ENCODE measurements at regions not wholly inside any gene's neighbourhood (a gene's known extent, or its start where the extent isn't known, plus 50 kb on each side); places are given as distances from the start of the nearest gene placed in this dataset.

DNA sequence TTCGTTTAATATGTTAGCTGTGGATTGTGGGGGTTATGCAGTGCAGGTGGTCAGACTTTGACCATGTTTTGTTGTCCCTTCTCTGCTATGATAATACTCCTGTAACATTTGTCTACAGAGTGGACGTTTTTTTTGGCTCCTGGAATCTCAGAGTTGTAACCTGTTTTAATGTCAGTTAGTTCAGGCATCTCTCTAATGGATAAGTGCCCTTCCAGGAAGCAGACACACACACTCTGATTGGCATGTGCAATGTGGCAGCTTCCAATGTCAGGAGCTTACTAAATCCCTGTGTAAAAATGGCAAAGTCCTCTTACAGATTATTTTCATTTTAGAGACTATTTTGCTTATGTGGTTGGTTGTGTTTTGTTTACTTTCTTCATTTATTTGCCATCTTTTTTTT lies 222.2 kb upstream of the ARPP21 start:
- TF ChIP-seq CREB1 (CRISPR knock-in tag; IDR thresholded peaks at IDR 0.05; ENCODE audit: low read depth): no peak
- TF ChIP-seq, protein P1, sequence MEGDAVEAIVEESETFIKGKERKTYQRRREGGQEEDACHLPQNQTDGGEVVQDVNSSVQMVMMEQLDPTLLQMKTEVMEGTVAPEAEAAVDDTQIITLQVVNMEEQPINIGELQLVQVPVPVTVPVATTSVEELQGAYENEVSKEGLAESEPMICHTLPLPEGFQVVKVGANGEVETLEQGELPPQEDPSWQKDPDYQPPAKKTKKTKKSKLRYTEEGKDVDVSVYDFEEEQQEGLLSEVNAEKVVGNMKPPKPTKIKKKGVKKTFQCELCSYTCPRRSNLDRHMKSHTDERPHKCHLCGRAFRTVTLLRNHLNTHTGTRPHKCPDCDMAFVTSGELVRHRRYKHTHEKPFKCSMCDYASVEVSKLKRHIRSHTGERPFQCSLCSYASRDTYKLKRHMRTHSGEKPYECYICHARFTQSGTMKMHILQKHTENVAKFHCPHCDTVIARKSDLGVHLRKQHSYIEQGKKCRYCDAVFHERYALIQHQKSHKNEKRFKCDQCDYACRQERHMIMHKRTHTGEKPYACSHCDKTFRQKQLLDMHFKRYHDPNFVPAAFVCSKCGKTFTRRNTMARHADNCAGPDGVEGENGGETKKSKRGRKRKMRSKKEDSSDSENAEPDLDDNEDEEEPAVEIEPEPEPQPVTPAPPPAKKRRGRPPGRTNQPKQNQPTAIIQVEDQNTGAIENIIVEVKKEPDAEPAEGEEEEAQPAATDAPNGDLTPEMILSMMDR (conservative IDR thresholded peaks at IDR 0.05; ENCODE audit: low read depth in 2 of 2): no peak
- TF ChIP-seq POLR2AphosphoS5 (IDR thresholded peaks at IDR 0.05; ENCODE audit: low read depth): no peak
- no peak for TF ChIP-seq EZH2 (IDR thresholded peaks at IDR 0.05; ENCODE audit: low read depth, unreplicated experiment)
- TF ChIP-seq, protein P2, sequence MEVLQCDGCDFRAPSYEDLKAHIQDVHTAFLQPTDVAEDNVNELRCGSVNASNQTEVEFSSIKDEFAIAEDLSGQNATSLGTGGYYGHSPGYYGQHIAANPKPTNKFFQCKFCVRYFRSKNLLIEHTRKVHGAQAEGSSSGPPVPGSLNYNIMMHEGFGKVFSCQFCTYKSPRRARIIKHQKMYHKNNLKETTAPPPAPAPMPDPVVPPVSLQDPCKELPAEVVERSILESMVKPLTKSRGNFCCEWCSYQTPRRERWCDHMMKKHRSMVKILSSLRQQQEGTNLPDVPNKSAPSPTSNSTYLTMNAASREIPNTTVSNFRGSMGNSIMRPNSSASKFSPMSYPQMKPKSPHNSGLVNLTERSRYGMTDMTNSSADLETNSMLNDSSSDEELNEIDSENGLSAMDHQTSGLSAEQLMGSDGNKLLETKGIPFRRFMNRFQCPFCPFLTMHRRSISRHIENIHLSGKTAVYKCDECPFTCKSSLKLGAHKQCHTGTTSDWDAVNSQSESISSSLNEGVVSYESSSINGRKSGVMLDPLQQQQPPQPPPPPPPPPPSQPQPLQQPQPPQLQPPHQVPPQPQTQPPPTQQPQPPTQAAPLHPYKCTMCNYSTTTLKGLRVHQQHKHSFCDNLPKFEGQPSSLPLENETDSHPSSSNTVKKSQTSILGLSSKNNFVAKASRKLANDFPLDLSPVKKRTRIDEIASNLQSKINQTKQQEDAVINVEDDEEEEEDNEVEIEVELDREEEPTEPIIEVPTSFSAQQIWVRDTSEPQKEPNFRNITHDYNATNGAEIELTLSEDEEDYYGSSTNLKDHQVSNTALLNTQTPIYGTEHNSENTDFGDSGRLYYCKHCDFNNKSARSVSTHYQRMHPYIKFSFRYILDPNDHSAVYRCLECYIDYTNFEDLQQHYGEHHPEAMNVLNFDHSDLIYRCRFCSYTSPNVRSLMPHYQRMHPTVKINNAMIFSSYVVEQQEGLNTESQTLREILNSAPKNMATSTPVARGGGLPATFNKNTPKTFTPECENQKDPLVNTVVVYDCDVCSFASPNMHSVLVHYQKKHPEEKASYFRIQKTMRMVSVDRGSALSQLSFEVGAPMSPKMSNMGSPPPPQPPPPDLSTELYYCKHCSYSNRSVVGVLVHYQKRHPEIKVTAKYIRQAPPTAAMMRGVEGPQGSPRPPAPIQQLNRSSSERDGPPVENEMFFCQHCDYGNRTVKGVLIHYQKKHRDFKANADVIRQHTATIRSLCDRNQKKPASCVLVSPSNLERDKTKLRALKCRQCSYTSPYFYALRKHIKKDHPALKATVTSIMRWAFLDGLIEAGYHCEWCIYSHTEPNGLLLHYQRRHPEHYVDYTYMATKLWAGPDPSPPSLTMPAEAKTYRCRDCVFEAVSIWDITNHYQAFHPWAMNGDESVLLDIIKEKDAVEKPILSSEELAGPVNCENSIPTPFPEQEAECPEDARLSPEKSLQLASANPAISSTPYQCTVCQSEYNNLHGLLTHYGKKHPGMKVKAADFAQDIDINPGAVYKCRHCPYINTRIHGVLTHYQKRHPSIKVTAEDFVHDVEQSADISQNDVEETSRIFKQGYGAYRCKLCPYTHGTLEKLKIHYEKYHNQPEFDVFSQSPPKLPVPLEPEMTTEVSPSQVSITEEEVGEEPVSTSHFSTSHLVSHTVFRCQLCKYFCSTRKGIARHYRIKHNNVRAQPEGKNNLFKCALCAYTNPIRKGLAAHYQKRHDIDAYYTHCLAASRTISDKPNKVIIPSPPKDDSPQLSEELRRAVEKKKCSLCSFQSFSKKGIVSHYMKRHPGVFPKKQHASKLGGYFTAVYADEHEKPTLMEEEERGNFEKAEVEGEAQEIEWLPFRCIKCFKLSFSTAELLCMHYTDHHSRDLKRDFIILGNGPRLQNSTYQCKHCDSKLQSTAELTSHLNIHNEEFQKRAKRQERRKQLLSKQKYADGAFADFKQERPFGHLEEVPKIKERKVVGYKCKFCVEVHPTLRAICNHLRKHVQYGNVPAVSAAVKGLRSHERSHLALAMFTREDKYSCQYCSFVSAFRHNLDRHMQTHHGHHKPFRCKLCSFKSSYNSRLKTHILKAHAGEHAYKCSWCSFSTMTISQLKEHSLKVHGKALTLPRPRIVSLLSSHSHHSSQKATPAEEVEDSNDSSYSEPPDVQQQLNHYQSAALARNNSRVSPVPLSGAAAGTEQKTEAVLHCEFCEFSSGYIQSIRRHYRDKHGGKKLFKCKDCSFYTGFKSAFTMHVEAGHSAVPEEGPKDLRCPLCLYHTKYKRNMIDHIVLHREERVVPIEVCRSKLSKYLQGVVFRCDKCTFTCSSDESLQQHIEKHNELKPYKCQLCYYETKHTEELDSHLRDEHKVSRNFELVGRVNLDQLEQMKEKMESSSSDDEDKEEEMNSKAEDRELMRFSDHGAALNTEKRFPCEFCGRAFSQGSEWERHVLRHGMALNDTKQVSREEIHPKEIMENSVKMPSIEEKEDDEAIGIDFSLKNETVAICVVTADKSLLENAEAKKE (CRISPR knock-in tag; IDR thresholded peaks at IDR 0.05): no peak
- TF ChIP-seq, protein P3, sequence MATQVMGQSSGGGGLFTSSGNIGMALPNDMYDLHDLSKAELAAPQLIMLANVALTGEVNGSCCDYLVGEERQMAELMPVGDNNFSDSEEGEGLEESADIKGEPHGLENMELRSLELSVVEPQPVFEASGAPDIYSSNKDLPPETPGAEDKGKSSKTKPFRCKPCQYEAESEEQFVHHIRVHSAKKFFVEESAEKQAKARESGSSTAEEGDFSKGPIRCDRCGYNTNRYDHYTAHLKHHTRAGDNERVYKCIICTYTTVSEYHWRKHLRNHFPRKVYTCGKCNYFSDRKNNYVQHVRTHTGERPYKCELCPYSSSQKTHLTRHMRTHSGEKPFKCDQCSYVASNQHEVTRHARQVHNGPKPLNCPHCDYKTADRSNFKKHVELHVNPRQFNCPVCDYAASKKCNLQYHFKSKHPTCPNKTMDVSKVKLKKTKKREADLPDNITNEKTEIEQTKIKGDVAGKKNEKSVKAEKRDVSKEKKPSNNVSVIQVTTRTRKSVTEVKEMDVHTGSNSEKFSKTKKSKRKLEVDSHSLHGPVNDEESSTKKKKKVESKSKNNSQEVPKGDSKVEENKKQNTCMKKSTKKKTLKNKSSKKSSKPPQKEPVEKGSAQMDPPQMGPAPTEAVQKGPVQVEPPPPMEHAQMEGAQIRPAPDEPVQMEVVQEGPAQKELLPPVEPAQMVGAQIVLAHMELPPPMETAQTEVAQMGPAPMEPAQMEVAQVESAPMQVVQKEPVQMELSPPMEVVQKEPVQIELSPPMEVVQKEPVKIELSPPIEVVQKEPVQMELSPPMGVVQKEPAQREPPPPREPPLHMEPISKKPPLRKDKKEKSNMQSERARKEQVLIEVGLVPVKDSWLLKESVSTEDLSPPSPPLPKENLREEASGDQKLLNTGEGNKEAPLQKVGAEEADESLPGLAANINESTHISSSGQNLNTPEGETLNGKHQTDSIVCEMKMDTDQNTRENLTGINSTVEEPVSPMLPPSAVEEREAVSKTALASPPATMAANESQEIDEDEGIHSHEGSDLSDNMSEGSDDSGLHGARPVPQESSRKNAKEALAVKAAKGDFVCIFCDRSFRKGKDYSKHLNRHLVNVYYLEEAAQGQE (IDR thresholded peaks at IDR 0.05; ENCODE audit: unreplicated experiment): no peak
- TF ChIP-seq, protein P4, sequence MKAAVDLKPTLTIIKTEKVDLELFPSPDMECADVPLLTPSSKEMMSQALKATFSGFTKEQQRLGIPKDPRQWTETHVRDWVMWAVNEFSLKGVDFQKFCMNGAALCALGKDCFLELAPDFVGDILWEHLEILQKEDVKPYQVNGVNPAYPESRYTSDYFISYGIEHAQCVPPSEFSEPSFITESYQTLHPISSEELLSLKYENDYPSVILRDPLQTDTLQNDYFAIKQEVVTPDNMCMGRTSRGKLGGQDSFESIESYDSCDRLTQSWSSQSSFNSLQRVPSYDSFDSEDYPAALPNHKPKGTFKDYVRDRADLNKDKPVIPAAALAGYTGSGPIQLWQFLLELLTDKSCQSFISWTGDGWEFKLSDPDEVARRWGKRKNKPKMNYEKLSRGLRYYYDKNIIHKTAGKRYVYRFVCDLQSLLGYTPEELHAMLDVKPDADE (IDR thresholded peaks at IDR 0.05): no peak
- TF ChIP-seq EZH2phosphoT487 (IDR thresholded peaks at IDR 0.05; ENCODE audit: unreplicated experiment): no peak
- no peak for TF ChIP-seq NANOG (IDR thresholded peaks at IDR 0.05; ENCODE audit: borderline replicate concordance)

Measured in GM23338 (cell line).